GM18858 (cell line): ENCODE measurements at regions not wholly inside any gene's neighbourhood (a gene's known extent, or its start where the extent isn't known, plus 50 kb on each side); places are given as distances from the start of the nearest gene placed in this dataset.

Experiments
- ATAC-seq: cut with Tn5 transposase; IDR thresholded peaks from one replicate; pipeline ENCODE4 v1.9.1; 2021; ENCODE audit not compliant: unreplicated experiment

GRCh38 chr6:159445351-159445750, 247.7 kb downstream of the SOD2 start:
- no peak for ATAC-seq

- no peak for ATAC-seq
Measured at GRCh38 chr6:159444056-159444760, 248.8 kb downstream of the SOD2 start.

- ATAC-seq, result no peak
Measured at GRCh38 chr6:159443417-159443920, 249.6 kb downstream of the SOD2 start.

- no peak for ATAC-seq
Measured at GRCh38 chr6:159441704-159441981, 251.4 kb downstream of the SOD2 start.

- no peak for ATAC-seq
Measured at GRCh38 chr6:159440911-159441703, 251.9 kb downstream of the SOD2 start.

- ATAC-seq, result no peak
Measured at GRCh38 chr6:159440349-159440748, 252.7 kb downstream of the SOD2 start.

GRCh38 chr6:159439651-159440050, 253.4 kb downstream of the SOD2 start:
- ATAC-seq, result no peak

GRCh38 chr6:159438106-159438505, 254.9 kb downstream of the SOD2 start:
- no peak for ATAC-seq

- no peak for ATAC-seq
Measured at GRCh38 chr6:159436581-159436980, 256.5 kb downstream of the SOD2 start.

- ATAC-seq, result no peak
Measured at GRCh38 chr6:159435701-159436100, 257.3 kb downstream of the SOD2 start.

GRCh38 chr6:159434410-159434809, 258.6 kb downstream of the SOD2 start:
- no peak for ATAC-seq

GRCh38 chr6:159433550-159433949, 259.5 kb downstream of the SOD2 start:
- no peak for ATAC-seq

GRCh38 chr6:159431750-159432149, 261.3 kb downstream of the SOD2 start:
- no peak for ATAC-seq

GRCh38 chr6:159430323-159430722, 261.1 kb downstream of the FNDC1 start:
- no peak for ATAC-seq

GRCh38 chr6:159429433-159429832, 260.2 kb downstream of the FNDC1 start:
- no peak for ATAC-seq

- ATAC-seq, result no peak
Measured at GRCh38 chr6:159427771-159428170, 258.6 kb downstream of the FNDC1 start.

GRCh38 chr6:159427335-159427734, 258.1 kb downstream of the FNDC1 start:
- no peak for ATAC-seq

- ATAC-seq, result no peak
Measured at GRCh38 chr6:159425421-159425820, 256.2 kb downstream of the FNDC1 start.

- ATAC-seq, result no peak
Measured at GRCh38 chr6:159422041-159422984, 253.1 kb downstream of the FNDC1 start.

- no peak for ATAC-seq
Measured at GRCh38 chr6:159421586-159421985, 252.4 kb downstream of the FNDC1 start.

GRCh38 chr6:159418997-159419396, 249.8 kb downstream of the FNDC1 start:
- ATAC-seq, result no peak
